ENCODE measurements at regions not wholly inside any gene's neighbourhood (a gene's known extent, or its start where the extent isn't known, plus 50 kb on each side); places are given as distances from the start of the nearest gene placed in this dataset.

GRCh38 chr12:116640281-116640680 is 81.1 kb downstream of the MAP1LC3B2 start:
- no peak overlapping the region for H3K27ac ChIP-seq
- no peak for TF ChIP-seq CTCF (conservative IDR thresholded peaks at IDR 0.05)
- TF ChIP-seq ZFX (IDR thresholded peaks at IDR 0.05), result no peak

GRCh38 chr12:116639765-116640164 is 80.6 kb downstream of the MAP1LC3B2 start:
- no peak for TF ChIP-seq CTCF (conservative IDR thresholded peaks at IDR 0.05)
- TF ChIP-seq ZFX (IDR thresholded peaks at IDR 0.05), result no peak

GRCh38 chr12:116638376-116638775 is 79.2 kb downstream of the MAP1LC3B2 start:
- H3K27ac ChIP-seq, result peak overlapping the region; percentile 98

More at GRCh38 chr12:116639765-116640164, 80.6 kb downstream of the MAP1LC3B2 start:
- H3K27ac ChIP-seq, result no peak overlapping the region

GRCh38 chr12:116637589-116638150 is 78.5 kb downstream of the MAP1LC3B2 start:
- TF ChIP-seq CTCF (conservative IDR thresholded peaks at IDR 0.05) (no peak), ZFX (IDR thresholded peaks at IDR 0.05) (no peak; the same call in 1 of the 2 replicates)
- H3K27ac ChIP-seq, result peak overlapping the region; percentile 98

More at GRCh38 chr12:116638376-116638775, 79.2 kb downstream of the MAP1LC3B2 start:
- TF ChIP-seq CTCF (conservative IDR thresholded peaks at IDR 0.05) (no peak), ZFX (IDR thresholded peaks at IDR 0.05) (no peak)

- no peak for TF ChIP-seq ZFX (IDR thresholded peaks at IDR 0.05)
- TF ChIP-seq CTCF (conservative IDR thresholded peaks at IDR 0.05), result no peak; the same call in 1 of the 2 replicates
- peak overlapping the region; percentile 98 for H3K27ac ChIP-seq
Observed at GRCh38 chr12:116636608-116637519, 77.7 kb downstream of the MAP1LC3B2 start.

- no peak for TF ChIP-seq CTCF (conservative IDR thresholded peaks at IDR 0.05)
- TF ChIP-seq ZFX (IDR thresholded peaks at IDR 0.05), result no peak
- H3K27ac ChIP-seq, result peak overlapping the region; percentile 98
Observed at GRCh38 chr12:116635487-116635886, 76.3 kb downstream of the MAP1LC3B2 start.

- H3K27ac ChIP-seq, result no peak overlapping the region
- TF ChIP-seq CTCF (conservative IDR thresholded peaks at IDR 0.05) (no peak), ZFX (IDR thresholded peaks at IDR 0.05) (no peak)
Observed at GRCh38 chr12:116633476-116633875, 74.3 kb downstream of the MAP1LC3B2 start.

Measured in C4-2B (cell line).